OCI-M1 (cell line): ENCODE measurements at regions not wholly inside any gene's neighbourhood (a gene's known extent, or its start where the extent isn't known, plus 50 kb on each side); places are given as distances from the start of the nearest gene placed in this dataset.

Experiments
- DNase-seq: peaks from one replicate; lab custom pipeline; 2025; lab: John Stamatoyannopoulos, UW

- no peak for DNase-seq
Observed at GRCh38 chr9:93900971-93901861, 53.9 kb downstream of the BARX1 start.

- no peak for DNase-seq
Observed at GRCh38 chr9:93900436-93900819, 54.7 kb downstream of the BARX1 start.

GRCh38 chr9:93899609-93900435 lies 55.3 kb downstream of the BARX1 start:
- DNase-seq: no peak

GRCh38 chr9:93898502-93899426 lies 56.4 kb downstream of the BARX1 start:
- no peak for DNase-seq

GRCh38 chr9:93898026-93898425 lies 57.1 kb downstream of the BARX1 start:
- no peak for DNase-seq

GRCh38 chr9:93897075-93897970 lies 57.8 kb downstream of the BARX1 start:
- no peak for DNase-seq

- DNase-seq: no peak
Observed at GRCh38 chr9:93896496-93897033, 58.6 kb downstream of the BARX1 start.

GRCh38 chr9:93896093-93896492 lies 59.1 kb downstream of the BARX1 start:
- DNase-seq: no peak

- DNase-seq: no peak
Observed at GRCh38 chr9:93895535-93895934, 59.6 kb downstream of the BARX1 start.

- no peak for DNase-seq
Observed at GRCh38 chr9:93894691-93895079, 60.5 kb downstream of the BARX1 start.

- no peak for DNase-seq
Observed at GRCh38 chr9:93893899-93894690, 61.1 kb downstream of the BARX1 start.

GRCh38 chr9:93893194-93893593 lies 62.0 kb downstream of the BARX1 start:
- no peak for DNase-seq

GRCh38 chr9:93892748-93893147 lies 62.4 kb downstream of the BARX1 start:
- no peak for DNase-seq

GRCh38 chr9:93891549-93892310 lies 63.4 kb downstream of the BARX1 start:
- DNase-seq: no peak

- DNase-seq: no peak
Observed at GRCh38 chr9:93891050-93891449, 64.1 kb downstream of the BARX1 start.

GRCh38 chr9:93890436-93890935 lies 64.7 kb downstream of the BARX1 start:
- DNase-seq: no peak

GRCh38 chr9:93886911-93887310 lies 68.2 kb downstream of the BARX1 start:
- DNase-seq: no peak

GRCh38 chr9:93884808-93885207 lies 70.3 kb downstream of the BARX1 start:
- DNase-seq: no peak
